HEK293 (cell line): ENCODE measurements at regions not wholly inside any gene's neighbourhood (a gene's known extent, or its start where the extent isn't known, plus 50 kb on each side); places are given as distances from the start of the nearest gene placed in this dataset.

ENCODE experiments used
- GLIS1 ChIP-seq: fragments of 450-650 bp; formaldehyde crosslinking; IDR thresholded peaks from 2 replicates; pipeline ENCODE4 v1.5.1; 2016; ENCODE audit warnings: missing biosample characterization, missing genetic modification characterization
- GLIS2 ChIP-seq: fragments of 450-650 bp; formaldehyde crosslinking; IDR thresholded peaks from 2 replicates; pipeline ENCODE4 v1.5.1; 2016; ENCODE audit warnings: missing biosample characterization, missing genetic modification characterization
- KLF1 ChIP-seq: fragments of 450-650 bp; formaldehyde crosslinking; IDR thresholded peaks from 2 replicates; pipeline ENCODE4 v1.5.1; 2016; ENCODE audit warnings: missing biosample characterization, missing genetic modification characterization
- OSR2 ChIP-seq: fragments of 450-650 bp; formaldehyde crosslinking; IDR thresholded peaks from 2 replicates; pipeline ENCODE4 v1.5.1; 2016; ENCODE audit warnings: missing biosample characterization, missing genetic modification characterization
- PATZ1 ChIP-seq: fragments of 450-650 bp; formaldehyde crosslinking; IDR thresholded peaks from 2 replicates; pipeline ENCODE4 v1.5.1; 2016; ENCODE audit warnings: missing biosample characterization, missing genetic modification characterization
- PRDM4 ChIP-seq: fragments of 450-650 bp; formaldehyde crosslinking; IDR thresholded peaks from 2 replicates; pipeline ENCODE4 v1.5.1; 2017; ENCODE audit warnings: missing biosample characterization, missing genetic modification characterization
- REPIN1 ChIP-seq: fragments of 450-650 bp; formaldehyde crosslinking; IDR thresholded peaks from 2 replicates; pipeline ENCODE4 v1.5.1; 2017; ENCODE audit warnings: missing biosample characterization, missing genetic modification characterization, low read depth
- SP7 ChIP-seq: fragments of 450-650 bp; formaldehyde crosslinking; IDR thresholded peaks from 2 replicates; pipeline ENCODE4 v1.5.1; 2016; ENCODE audit warnings: missing biosample characterization, missing genetic modification characterization
- WT1 ChIP-seq: fragments of 450-650 bp; formaldehyde crosslinking; IDR thresholded peaks from 2 replicates; pipeline ENCODE4 v1.5.1; 2016; ENCODE audit warnings: missing biosample characterization, missing genetic modification characterization
- YY2 ChIP-seq: fragments of 450-650 bp; formaldehyde crosslinking; IDR thresholded peaks from 2 replicates; pipeline ENCODE4 v1.5.1; 2016; ENCODE audit warnings: missing biosample characterization, missing genetic modification characterization
- ZBTB17 ChIP-seq: fragments of 450-650 bp; formaldehyde crosslinking; IDR thresholded peaks from 2 replicates; pipeline ENCODE4 v1.5.1; 2016; ENCODE audit warnings: missing biosample characterization, missing genetic modification characterization
- ZBTB21 ChIP-seq: fragments of 450-650 bp; formaldehyde crosslinking; IDR thresholded peaks from 2 replicates; pipeline ENCODE4 v1.5.1; 2017; ENCODE audit warnings: missing biosample characterization, missing genetic modification characterization
- ZBTB26 ChIP-seq: fragments of 450-650 bp; formaldehyde crosslinking; optimal IDR thresholded peaks from 2 replicates; pipeline ENCODE3; 2016; ENCODE audit warnings: missing biosample characterization, mild to moderate bottlenecking, missing genetic modification characterization
- ZBTB44 ChIP-seq: fragments of 450-650 bp; IDR thresholded peaks from 2 replicates; pipeline ENCODE4 v1.5.1; 2018; ENCODE audit warnings: missing biosample characterization, mild to moderate bottlenecking, missing genetic modification characterization
- ZFHX2 ChIP-seq: fragments of 450-650 bp; formaldehyde crosslinking; conservative IDR thresholded peaks from 2 replicates; pipeline ENCODE4 v1.5.1; 2016; ENCODE audit warnings: missing biosample characterization, missing genetic modification characterization
- ZIC2 ChIP-seq: fragments of 450-650 bp; formaldehyde crosslinking; IDR thresholded peaks from 2 replicates; pipeline ENCODE4 v1.5.1; 2016; ENCODE audit warnings: missing biosample characterization, missing genetic modification characterization
- ZNF10 ChIP-seq: fragments of 450-650 bp; formaldehyde crosslinking; IDR thresholded peaks from 2 replicates; pipeline ENCODE4 v1.5.1; 2017; ENCODE audit warnings: missing biosample characterization, missing genetic modification characterization
- ZNF148 ChIP-seq: fragments of 450-650 bp; formaldehyde crosslinking; IDR thresholded peaks from 2 replicates; pipeline ENCODE4 v1.5.0; 2017; ENCODE audit warnings: missing biosample characterization, missing genetic modification characterization, borderline replicate concordance
- ZNF18 ChIP-seq: fragments of 450-650 bp; formaldehyde crosslinking; IDR thresholded peaks from 2 replicates; pipeline ENCODE4 v1.5.1; 2016; ENCODE audit warnings: missing biosample characterization, missing genetic modification characterization
- ZNF2 ChIP-seq: fragments of 450-650 bp; formaldehyde crosslinking; IDR thresholded peaks from 2 replicates; pipeline ENCODE4 v1.5.1; 2016; ENCODE audit warnings: missing biosample characterization, missing genetic modification characterization
- ZNF324 ChIP-seq: fragments of 450-650 bp; formaldehyde crosslinking; IDR thresholded peaks from 2 replicates; pipeline ENCODE4 v1.5.1; 2016; ENCODE audit warnings: missing biosample characterization, missing genetic modification characterization
- ZNF394 ChIP-seq: fragments of 450-650 bp; formaldehyde crosslinking; IDR thresholded peaks from 2 replicates; pipeline ENCODE4 v1.5.1; 2016; ENCODE audit warnings: missing biosample characterization, missing genetic modification characterization, mild to moderate bottlenecking, moderate library complexity, borderline replicate concordance
- ZNF510 ChIP-seq: fragments of 450-650 bp; formaldehyde crosslinking; IDR thresholded peaks from 2 replicates; pipeline ENCODE4 v1.5.1; 2018; ENCODE audit warnings: mild to moderate bottlenecking, missing genetic modification characterization, missing biosample characterization; ENCODE audit not compliant: insufficient replicate concordance
- ZNF561 ChIP-seq: fragments of 450-650 bp; IDR thresholded peaks from 2 replicates; pipeline ENCODE4 v1.5.1; 2018; ENCODE audit warnings: missing biosample characterization, missing genetic modification characterization, borderline replicate concordance
- ZNF600 ChIP-seq: fragments of 450-650 bp; formaldehyde crosslinking; IDR thresholded peaks from 2 replicates; pipeline ENCODE4 v1.5.1; 2016; ENCODE audit warnings: missing biosample characterization, missing genetic modification characterization
- ZSCAN5A ChIP-seq: fragments of 450-650 bp; formaldehyde crosslinking; IDR thresholded peaks from 2 replicates; pipeline ENCODE4 v1.5.1; 2016; ENCODE audit warnings: missing biosample characterization, missing genetic modification characterization

- 0 out of 2 replicates have a peak, but pooled peaks have one; percentile 23 for TF ChIP-seq ZBTB44
- TF ChIP-seq ZNF510 (tag by site-specific recombination) = no peak
- TF ChIP-seq ZNF394 (tag by site-specific recombination) = peak; percentile 38; the same call in 1 of the 2 replicates
- TF ChIP-seq GLIS1 (tag by site-specific recombination) = peak; percentile 88
- TF ChIP-seq ZNF10 = peak; percentile 52; the same call in 1 of the 2 replicates
- TF ChIP-seq SP7 = peak; percentile 98
- peak; percentile 55 for TF ChIP-seq WT1 (tag by site-specific recombination)
- TF ChIP-seq ZSCAN5A = no peak
- peak; percentile 80 for TF ChIP-seq KLF1
- peak; percentile 40 for TF ChIP-seq ZFHX2 (tag by site-specific recombination)
- TF ChIP-seq GLIS2 (tag by site-specific recombination) = peak; percentile 75; the same call in 1 of the 2 replicates
- TF ChIP-seq ZNF18 (tag by site-specific recombination) = peak; percentile 67
- TF ChIP-seq OSR2 = peak; percentile 74; the same call in 1 of the 2 replicates
- peak; percentile 3 for TF ChIP-seq ZBTB26
- peak; percentile 90 for TF ChIP-seq PATZ1
- TF ChIP-seq ZBTB21 (tag by site-specific recombination) = no peak
- no peak for TF ChIP-seq ZNF324 (tag by site-specific recombination)
- TF ChIP-seq ZIC2 (tag by site-specific recombination) = peak; percentile 97
- 0 out of 2 replicates have a peak, but pooled peaks have one; percentile 62 for TF ChIP-seq ZNF2 (tag by site-specific recombination)
- TF ChIP-seq ZBTB17 = peak; percentile 37
- TF ChIP-seq PRDM4 (tag by site-specific recombination) = peak; percentile 37; the same call in 1 of the 2 replicates
- TF ChIP-seq REPIN1 = peak; percentile 20; the same call in 1 of the 2 replicates
- TF ChIP-seq YY2 (tag by site-specific recombination) = no peak
- TF ChIP-seq ZNF148 = no peak
- peak; percentile 62 for TF ChIP-seq ZNF600 (tag by site-specific recombination)
- TF ChIP-seq ZNF561 (tag by site-specific recombination) = peak; percentile 56; the same call in 1 of the 2 replicates
These were observed 217.0 kb upstream of the CIBAR2 start (continued) for GRCh38 chr16:85329059-85329812.
